NOMO-1 treated with dmso at 0.1 percent for 144 hours (cell line): ENCODE measurements at regions not wholly inside any gene's neighbourhood (a gene's known extent, or its start where the extent isn't known, plus 50 kb on each side); places are given as distances from the start of the nearest gene placed in this dataset.

Source experiments
- DNase-seq: peaks from one replicate; lab custom pipeline; 2025; ENCODE audit not compliant: unreplicated experiment; lab: John Stamatoyannopoulos, UW

DNA sequence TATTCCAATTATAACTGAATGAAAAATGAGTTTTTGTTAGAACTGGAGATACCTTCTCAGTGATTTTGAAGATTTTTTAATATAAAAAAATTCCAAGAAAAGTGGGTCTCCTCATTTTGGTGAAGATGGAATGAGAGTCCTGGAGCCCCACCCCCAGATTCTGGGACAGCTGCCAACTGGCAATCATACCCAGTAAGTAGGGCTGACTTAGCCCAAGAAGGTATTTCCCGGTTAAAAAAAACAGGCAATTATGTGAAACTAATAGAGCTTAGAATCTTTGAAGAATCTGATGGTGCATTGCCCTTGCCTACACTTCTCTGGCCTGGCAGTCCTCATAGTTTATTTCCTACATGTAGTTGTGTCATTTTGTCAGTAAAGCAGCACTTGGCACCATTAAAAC is 52.8 kb upstream of the VWDE start:
- no peak for DNase-seq

DNA sequence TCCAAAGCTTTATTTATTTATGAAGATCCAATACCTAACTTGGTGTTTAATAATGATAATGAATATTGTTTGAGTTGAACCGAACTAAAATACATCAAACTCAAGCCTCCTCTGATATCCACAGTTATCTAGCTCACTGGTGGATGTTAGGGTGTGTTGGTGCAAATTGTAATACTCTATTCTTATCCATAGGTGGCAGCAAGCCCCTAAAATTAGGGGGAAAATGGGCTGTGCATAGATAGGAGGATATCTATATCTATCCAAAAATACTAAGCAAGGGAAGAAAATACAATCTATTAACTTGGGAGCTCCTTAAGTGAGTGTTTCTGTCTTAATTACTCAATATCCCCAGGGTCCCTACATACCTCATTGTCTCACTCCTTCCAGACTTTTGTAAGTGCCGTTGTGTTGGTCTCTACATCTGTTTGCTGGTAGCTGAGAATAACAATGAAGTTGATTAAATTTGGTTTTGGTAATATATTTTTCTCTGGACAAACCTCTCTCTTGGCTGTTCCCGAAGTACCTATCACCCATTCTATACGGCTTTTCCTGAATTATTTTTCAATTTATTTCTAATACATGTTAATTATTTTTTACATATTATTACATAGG is 55.0 kb upstream of the VWDE start:
- no peak for DNase-seq

DNA sequence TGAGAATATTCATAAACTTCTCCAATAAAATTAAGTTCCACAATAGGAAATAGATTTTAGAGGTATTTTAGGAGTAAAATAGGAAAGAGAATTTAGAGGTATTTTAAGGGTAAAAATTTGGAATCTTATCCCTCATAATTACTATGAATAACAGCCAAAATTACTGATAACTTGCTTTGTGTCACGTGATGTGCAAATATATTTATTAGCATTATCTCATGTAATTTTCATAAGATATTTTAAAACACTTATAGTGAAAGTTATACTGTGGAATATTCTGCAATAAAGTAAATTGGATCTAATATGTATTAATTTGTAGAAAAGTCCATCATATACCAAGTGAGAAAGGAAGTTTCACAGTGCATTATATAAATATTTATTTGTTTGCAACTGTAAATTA is 64.2 kb upstream of the VWDE start:
- no peak for DNase-seq

DNA sequence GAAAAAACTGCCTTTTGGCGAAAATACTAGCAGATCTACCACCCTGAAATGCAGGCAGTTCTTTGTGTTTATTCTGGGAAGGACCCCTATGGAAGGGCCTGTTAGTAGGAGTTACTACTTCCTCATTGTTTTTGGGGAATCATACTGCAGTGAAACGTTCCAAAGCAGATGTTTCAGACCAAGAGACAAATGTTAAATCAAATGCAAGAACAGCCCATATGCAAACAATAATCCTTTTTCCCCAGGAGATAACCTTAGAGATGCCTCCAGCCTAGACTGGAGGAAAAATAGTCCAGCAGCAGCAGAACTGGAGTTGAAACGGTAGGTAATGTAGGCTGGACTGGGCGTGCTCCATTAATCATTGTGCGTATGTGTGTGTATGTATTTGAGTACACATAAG is 65.9 kb upstream of the VWDE start:
- no peak for DNase-seq

DNA sequence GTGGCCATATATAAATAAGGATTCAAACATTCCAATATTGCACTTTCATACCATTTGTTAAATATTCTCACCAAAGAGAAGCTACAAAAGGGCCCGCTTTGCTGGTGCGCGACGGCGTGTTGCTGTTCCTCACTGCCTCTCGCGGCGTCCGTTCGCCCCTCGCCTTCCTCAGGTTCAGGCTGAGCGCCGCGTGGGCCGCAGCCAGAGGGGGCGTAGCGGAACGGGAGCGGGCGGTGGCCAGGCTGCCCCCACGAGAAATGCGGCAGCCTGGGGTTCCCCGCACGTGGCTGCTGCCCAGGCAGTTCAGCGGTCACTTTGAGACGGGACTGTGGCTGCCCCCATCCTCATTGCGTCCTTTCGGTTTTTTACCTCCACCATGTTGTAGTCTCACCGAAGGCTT is 67.3 kb upstream of the VWDE start:
- no peak for DNase-seq

DNA sequence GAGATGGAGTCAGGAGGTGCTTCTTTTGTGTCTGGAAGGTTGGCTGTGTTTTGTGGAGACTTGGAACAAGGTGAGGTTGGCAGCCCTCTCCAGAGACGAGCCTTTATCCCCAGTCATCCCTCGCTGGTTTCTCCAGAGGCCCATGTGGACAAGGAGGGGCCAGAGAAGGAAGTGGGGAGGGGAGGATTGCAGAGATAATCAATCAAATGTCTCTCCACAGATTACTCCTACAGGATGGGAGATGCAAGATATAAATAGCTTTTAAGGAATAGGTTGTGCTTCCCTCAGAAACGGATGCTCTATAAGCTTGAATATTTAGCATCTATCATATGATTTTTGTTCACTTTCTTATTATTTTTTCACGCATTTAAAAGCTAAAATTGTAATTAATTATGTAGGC is 70.4 kb upstream of the VWDE start:
- no peak for DNase-seq

DNA sequence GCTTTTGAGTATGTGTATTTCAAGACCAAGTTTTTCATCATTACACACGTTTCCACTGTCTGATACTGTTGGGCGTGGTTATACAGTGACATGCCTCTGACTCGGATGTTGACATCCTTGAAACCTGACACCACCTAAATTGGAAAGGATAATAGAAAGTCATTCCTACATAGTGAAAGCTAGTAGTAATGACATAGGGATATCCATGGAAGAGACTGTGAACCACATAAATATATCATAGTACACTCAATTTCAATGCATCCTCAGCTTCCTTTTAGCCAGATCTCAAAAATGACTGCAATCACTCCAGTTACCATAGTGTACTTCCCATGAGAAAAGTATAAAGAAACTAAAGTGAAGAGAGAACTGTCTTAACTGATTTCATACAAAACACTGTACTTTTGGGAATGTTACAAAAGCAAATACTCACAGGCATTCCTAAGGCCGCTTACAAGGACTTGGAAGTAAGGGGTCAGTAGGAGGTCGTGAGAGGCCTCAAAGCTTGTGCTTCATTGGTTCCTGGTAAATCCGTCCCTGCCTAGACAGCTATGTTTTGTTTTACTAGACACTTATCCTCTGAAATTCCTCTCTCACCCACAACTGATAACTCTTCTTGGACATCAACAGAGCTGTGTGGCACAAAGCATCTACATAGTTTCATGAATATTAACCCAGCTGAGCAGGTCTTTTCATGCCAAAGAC is 71.8 kb upstream of the VWDE start:
- DNase-seq: no peak

DNA sequence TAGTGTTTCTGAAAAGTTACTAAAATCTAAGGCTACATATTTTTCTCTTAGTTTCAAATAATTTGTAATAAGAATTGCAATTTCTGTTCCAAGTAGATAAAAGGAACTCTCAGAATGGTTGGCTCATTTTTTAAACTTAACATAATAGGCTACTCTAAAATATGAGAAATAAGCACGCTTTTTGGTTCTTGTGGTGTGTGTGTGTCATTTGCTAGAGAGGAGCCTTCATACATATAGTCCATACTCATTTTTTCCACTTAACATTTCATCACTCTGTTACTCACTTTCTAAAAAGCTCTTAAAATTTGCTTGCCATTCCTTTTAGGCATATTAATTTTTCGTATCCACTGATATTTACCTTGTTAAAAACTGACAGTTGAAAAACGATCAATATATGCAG is 74.0 kb upstream of the VWDE start:
- no peak for DNase-seq

DNA sequence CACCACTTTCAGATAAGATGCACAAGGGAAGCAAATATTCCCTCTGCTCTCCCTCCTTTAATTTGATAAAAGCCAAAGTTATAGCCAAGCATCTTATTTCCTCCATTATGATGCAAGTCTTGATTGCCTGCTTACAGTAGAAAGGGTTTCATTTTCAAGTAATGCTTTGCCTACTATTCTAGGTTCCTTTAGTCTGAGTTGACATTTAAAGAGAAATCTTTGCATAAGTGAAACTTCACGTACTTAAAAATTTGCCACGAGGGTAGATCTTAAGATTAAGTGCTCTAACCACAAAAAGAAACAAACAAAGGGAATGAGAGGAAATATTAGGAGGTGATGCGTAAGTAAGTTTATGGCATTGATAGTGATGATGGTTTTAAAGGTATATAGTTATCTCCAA is 78.1 kb upstream of the VWDE start:
- DNase-seq: no peak

DNA sequence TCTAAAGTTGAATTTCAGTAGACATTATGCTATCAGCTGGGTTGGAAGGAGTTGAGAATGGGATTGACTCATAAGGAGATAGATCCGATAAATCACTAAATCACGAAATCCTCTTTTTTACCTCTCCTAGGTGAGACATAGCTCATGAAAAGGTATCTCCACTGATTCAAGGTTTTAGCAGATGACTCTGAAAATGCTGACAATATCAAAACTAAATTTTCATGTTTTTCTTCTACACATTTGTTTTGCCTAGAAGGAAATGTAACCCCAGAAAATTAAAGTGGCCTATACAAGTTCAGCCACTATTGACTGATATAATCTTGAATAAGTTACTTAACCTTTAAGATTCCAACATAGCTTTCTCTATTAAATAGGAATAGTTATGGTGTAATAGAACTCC is 82.2 kb upstream of the VWDE start:
- DNase-seq: no peak

DNA sequence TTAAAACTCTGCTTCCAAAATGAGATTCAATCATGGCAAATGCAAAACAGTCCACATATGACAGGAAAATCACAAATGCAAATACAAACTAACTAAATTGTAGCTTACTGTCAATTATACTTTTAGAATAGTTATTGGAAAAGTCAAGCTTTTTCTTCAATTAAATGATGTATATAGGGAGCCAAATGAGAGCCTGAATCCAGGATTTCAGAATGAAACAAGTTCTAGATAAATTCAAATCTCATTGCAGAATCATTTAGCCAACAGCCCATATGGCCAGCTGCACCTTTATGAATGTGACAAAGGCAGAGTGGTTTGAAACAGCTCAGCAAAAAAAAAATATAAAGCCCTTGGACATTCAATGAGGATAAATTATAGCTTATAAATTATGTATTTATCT is 82.2 kb upstream of the SCIN start:
- DNase-seq: no peak

DNA sequence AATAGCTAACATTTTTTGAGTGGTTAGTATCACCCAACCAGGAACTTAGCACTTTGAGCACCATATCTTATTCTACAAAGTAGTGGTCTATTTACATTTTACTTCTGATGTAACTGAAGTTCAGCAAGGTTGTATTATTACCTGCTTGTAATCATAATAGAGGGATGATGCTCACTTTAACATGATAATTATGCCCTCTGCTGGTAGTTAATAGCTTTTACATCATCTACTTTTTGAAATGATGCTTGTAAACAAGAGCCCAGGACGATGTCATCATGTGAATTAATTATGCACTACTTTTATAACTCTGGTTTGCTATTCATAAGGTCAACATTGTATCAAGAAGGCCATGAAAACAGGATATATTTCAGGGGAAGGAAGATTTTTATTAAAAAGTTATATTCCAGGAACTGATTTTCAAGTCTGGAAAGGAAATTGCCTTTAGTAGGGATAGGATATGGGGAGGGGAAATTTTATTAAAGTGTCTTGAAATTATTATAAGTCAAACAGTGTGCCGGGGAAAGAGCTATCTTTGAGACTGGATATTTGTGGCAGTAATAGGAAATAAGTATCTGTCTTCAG is 80.3 kb upstream of the SCIN start:
- DNase-seq: no peak

DNA sequence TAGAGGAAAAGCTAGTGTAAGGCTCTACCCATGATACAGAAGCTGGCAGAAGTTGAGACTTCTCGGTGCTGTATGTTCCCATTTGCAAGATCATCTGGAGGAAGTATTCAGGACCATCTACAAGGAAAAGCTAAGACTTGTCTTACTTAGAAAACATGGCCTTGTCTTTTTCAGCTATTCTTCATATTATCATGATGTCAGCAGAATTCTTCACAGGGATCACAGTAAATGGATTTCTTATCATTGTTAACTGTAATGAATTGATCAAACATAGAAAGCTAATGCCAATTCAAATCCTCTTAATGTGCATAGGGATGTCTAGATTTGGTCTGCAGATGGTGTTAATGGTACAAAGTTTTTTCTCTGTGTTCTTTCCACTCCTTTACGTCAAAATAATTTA is 79.6 kb upstream of the SCIN start:
- no peak for DNase-seq

DNA sequence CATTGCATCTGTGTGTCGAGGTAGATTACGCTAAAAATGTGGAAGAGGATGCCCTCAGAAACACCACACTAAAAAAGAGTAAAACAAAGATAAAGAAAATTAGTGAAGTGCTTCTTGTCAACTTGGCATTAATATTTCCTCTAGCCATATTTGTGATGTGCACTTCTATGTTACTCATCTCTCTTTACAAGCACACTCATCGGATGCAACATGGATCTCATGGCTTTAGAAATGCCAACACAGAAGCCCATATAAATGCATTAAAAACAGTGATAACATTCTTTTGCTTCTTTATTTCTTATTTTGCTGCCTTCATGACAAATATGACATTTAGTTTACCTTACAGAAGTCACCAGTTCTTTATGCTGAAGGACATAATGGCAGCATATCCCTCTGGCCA is 79.0 kb upstream of the SCIN start:
- DNase-seq: no peak

DNA sequence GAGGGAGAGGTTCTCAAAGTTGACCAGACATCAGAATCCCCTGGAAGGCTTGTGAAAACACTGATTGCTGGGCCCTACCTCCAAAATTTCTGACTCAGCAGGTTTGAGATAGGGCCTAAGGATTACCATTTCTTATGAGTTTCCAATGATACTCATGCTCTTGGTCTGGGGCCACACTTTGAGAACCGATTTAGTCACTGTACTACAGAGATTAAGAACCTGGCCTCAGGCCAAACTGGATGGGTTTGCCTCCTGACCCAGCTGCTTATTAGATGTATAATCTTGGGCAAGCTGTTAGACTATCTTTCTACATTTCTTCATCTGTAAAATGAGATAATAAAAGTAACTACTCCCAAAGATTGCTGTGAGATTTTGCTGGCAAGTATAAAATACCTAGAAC is 77.1 kb upstream of the SCIN start:
- DNase-seq: no peak

DNA sequence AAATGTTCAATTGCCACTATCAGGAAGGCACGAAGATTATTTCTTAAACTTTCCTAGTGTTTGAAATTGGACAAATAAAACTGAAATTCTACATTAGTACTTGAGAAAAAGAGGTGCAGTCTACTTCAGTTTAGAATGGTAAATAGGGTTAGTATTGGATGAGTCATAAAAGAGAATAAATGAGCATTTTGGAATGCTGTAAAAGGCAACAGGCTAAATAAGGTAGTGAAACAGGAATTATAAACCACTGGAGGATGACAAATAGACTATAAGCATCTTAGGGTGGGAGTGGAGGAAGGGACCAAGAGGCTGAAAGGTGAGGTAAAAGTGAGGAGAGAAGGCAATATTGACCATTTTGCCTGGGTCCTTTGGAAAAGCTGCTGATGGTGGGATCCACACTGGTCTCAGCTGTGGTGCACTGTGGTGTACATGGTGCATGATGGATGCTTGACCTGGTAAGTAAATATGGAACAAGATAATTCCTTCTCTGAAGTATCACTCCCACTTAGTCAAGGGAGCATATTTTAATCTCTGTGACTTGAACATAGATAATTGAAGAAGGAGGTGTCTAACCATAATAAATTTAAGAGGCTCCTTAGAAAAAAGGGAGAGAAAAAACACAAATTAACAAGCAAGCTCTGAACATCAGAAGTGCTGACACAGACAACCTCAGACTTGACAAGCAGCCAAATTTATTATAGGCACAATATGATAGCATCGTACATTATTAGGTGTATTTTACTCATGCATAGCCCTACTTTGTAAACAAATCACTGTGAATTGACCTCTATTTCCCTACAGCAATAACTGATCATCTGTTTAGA is 76.4 kb upstream of the SCIN start:
- DNase-seq: no peak

DNA sequence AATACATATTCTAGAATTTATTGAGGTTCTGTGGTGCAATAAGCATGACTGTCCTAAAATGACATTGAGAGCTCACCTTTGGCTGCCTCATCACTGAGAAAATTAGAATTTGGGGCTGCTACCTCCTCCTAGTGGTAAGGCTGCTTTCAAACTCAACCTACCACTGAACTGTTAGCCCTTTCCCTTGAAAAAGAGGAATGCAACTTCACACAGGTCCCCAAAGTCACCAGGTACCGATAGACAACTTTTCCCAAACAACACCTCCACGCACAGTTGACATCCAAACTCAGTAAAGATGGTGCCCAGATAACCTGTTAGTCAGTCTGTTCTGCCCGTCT is 75.9 kb upstream of the SCIN start:
- no peak for DNase-seq

DNA sequence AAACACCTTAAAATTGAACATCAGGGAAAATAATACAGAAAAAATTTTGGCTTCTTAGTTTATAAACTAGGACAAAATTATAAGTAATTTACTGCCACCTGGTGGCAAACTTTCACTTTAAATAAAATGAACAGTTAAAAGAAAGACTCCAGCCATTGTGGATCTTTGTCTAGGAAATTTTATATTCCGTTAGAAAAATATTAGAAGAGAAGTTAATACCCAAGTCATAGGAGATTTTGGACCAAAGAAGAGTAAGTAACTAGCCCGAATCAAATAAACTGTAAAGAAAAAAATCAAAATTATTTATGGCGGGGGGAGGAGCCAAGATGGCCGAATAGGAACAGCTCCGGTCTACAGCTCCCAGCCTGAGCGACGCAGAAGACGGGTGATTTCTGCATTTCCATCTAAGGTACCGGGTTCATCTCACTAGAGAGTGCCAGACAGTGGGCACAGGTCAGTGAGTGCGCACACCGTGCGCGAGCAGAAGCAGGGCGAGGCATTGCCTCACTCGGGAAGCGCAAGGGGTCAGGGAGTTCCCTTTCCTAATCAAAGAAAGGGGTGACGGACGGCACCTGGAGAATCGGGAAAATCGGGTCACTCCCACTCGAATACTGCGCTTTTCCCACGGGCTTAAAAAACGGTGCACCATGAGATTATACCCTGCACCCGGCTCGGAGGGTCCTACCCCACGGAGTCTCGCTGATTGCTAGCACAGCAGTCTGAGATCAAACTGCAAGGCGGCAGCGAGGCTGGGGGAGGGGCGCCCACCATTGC is 73.4 kb upstream of the SCIN start:
- peak; percentile 11 for DNase-seq

DNA sequence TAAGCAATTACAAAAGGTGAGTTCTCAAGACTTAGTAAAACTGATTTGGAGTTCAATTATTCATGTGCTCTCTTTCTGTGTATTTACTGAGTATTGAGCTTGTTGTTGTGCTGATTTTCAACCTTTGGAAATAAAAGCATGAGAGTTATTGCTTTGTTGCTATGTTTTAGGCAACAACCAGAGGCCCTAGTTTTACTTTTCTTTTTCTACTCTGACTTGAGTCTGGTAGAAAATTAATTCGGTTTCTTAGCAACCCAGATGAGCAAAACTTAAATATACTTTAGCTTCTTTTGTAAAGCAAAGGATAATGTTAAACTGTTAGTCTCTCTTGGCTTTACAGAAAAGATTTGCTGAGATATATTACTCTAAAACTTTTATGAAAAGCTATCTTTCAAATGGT is 66.4 kb upstream of the SCIN start:
- DNase-seq: no peak

DNA sequence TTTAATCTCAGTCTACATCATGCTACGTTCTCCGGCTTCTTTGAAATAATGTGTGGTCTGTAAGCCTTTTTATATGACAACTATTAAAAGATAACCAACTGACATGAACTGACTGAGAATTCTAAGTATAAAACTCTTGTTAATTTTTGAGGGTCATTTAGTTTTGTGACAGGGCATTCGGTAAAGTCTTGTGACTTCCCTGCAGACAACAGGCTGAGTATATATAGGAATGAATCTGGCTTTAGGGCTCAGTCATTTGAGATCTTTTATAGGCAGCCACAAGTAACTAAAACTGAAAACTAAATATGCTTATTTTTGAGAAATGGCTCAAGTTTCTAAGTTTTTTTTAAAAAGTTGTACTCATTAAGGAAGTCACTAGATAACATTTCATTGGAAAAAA is 62.5 kb upstream of the SCIN start:
- no peak for DNase-seq

DNA sequence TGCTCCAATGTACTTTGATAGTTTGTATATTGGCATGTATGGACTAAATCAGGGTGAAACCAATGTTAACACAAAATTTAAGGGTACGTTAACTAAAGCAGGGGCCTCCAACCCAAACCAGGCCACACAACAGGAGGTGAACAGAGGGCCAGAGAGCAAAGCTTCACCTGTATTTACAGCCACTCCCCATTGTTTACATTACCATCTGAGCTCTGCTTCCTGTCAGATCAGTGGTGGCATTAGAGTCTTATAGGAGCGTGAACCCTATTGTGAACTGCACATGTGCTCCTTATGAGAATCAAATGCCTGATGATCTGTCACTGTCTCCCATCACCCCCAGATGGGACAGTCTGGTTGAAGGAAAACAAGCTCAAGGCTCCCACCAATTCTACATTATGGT is 62.0 kb upstream of the SCIN start:
- DNase-seq: no peak
